K562 (cell line): ENCODE measurements at regions not wholly inside any gene's neighbourhood (a gene's known extent, or its start where the extent isn't known, plus 50 kb on each side); places are given as distances from the start of the nearest gene placed in this dataset.

Experiments used
- ATAC-seq: fragments of 200-7000 bp; cut with Tn5 transposase; 3 replicates; pipeline ENCODE4 v1.9.1; 2020; ENCODE audit warnings: moderate library complexity
- BruUV-seq: library from RNA; stranded (reverse); fragments of 400-500 nt; replicated peaks from 2 replicates; lab custom pipeline; 2021; lab: Mats Ljungman, UMichigan
- CTCF ChIA-PET: fragments of 300-600 bp; formaldehyde crosslinking; extraction: SDS; loops from one replicate; lab custom pipeline; 2021; ENCODE audit warnings: low intra/inter-chr PET ratio; lab: Yijun Ruan, JAX
- POLR2A ChIA-PET: fragments of 300-600, 350-650 bp; sonication (Branson Sonifier 250); formaldehyde crosslinking; extraction: SDS; loops from one replicate; lab custom pipeline; 2021; ENCODE audit warnings: antibody characterized with exemption, inconsistent platforms; lab: Yijun Ruan, JAX
- DNase-seq, 4 experiments: peaks; one replicate each; pipeline versions ENCODE4 v3.0.0 to v3.0.0-alpha.2; 2011 to 2018; ENCODE audit warnings: low spot score in 3 of 4, mixed read lengths in 3 of 4; ENCODE audit errors: extremely low read depth in 1 of 4
- FAIRE-seq: peaks from 2 replicates; lab custom pipeline; 2011; peaks lifted over from hg19 to GRCh38; lab: Jason Lieb, UNC
- H2AFZ ChIP-seq: 2 replicates; pipeline ENCODE4 v1.6.0; 2011; ENCODE audit warnings: low read depth, low read length, control low read depth, inconsistent platforms
- H3K27ac ChIP-seq: fragments of 200-600 bp; 3 replicates; pipeline ENCODE4 v1.8.0; 2011; ENCODE audit warnings: low read depth, mild to moderate bottlenecking, control low read depth, inconsistent platforms, low read length, moderate library complexity, mixed read lengths; ENCODE audit errors: extremely low read depth
- H3K27me3 ChIP-seq, 2 experiments: fragments of 300-600 bp in 1 of 2; 2 replicates in 1 of 2; 3 replicates in 1 of 2; pipeline versions ENCODE4 v1.6.0 to v1.8.0; 2011; ENCODE audit warnings: inconsistent platforms in 2 of 2, low read length in 2 of 2, mild to moderate bottlenecking in 1 of 2, mixed read lengths in 1 of 2, moderate library complexity in 1 of 2; ENCODE audit not compliant: control insufficient read depth in 2 of 2, insufficient read depth in 2 of 2
- H3K36me3 ChIP-seq: fragments of 300-600 bp; 3 replicates; pipeline ENCODE4 v1.8.0; 2011; ENCODE audit warnings: mild to moderate bottlenecking, low read length, inconsistent platforms; ENCODE audit not compliant: control insufficient read depth, insufficient read depth
- H3K4me1 ChIP-seq, 2 experiments: fragments of 200-600 bp in 1 of 2; replicated peaks in 1 of 2; 2 replicates in 1 of 2; 3 replicates in 1 of 2; pipeline versions ENCODE4 v1.5.1 to v1.8.0; 2011; ENCODE audit warnings: inconsistent platforms in 2 of 2, low read length in 2 of 2, mild to moderate bottlenecking in 1 of 2, mixed read lengths in 1 of 2, moderate library complexity in 1 of 2; ENCODE audit not compliant: control insufficient read depth in 2 of 2, insufficient read depth in 2 of 2
- H3K4me2 ChIP-seq: 2 replicates; pipeline ENCODE4 v1.6.1; 2011; ENCODE audit warnings: low read length, control low read depth, inconsistent platforms, mixed read lengths; ENCODE audit not compliant: insufficient read depth
- H3K4me3 ChIP-seq: fragments of 200-600 bp; sonication (generic), shearing (Covaris generic); 2 replicates; pipeline ENCODE4 v1.5.1; 2016; ENCODE audit warnings: control low read depth, inconsistent platforms
- H3K79me2 ChIP-seq: fragments of 200-600 bp; 3 replicates; pipeline ENCODE4 v1.8.0; 2011; ENCODE audit warnings: low read length, inconsistent platforms; ENCODE audit not compliant: control insufficient read depth, insufficient read depth
- H3K9ac ChIP-seq, 2 experiments: 2 replicates each; pipeline versions ENCODE4 v1.6.0 to v1.6.1; 2011; ENCODE audit warnings: low read depth in 2 of 2, low read length in 2 of 2, control low read depth in 1 of 2, inconsistent platforms in 1 of 2, mild to moderate bottlenecking in 1 of 2, mixed read lengths in 1 of 2; ENCODE audit not compliant: insufficient read depth in 1 of 2
- H3K9me1 ChIP-seq: one replicate; pipeline ENCODE4 v1.6.0; 2011; ENCODE audit warnings: inconsistent platforms, mild to moderate bottlenecking, low read length, moderate library complexity; ENCODE audit not compliant: control insufficient read depth, insufficient read depth
- H3K9me3 ChIP-seq: replicated peaks from 2 replicates; pipeline ENCODE4 v1.5.1; 2011; ENCODE audit warnings: low read depth, low read length, inconsistent platforms; ENCODE audit not compliant: control insufficient read depth, insufficient read depth
- H4K20me1 ChIP-seq: replicated peaks from 2 replicates; pipeline ENCODE4 v1.6.1; 2011; ENCODE audit warnings: low read length, inconsistent platforms, mixed read lengths; ENCODE audit not compliant: control insufficient read depth, insufficient read depth
- DPF2 ChIP-seq: fragments of 450-650 bp; IDR thresholded peaks from 2 replicates; pipeline ENCODE4 v1.6.1; 2016
- KDM1A ChIP-seq, 2 experiments: fragments of 450-650 bp; IDR thresholded peaks; 2 replicates each; pipeline ENCODE4 v1.6.1; 2016; ENCODE audit warnings: mild to moderate bottlenecking in 2 of 2
- MEIS2 ChIP-seq: fragments of 450-650 bp; IDR thresholded peaks from 2 replicates; pipeline ENCODE4 v1.6.1; 2014; ENCODE audit warnings: mild to moderate bottlenecking; ENCODE audit not compliant: partially characterized antibody
- SOX6 ChIP-seq: fragments of 450-650 bp; IDR thresholded peaks from 2 replicates; pipeline ENCODE4 v1.6.1; 2014; ENCODE audit warnings: mild to moderate bottlenecking
- SREBF2 ChIP-seq: sonication (generic); formaldehyde crosslinking; IDR thresholded peaks from 2 replicates; pipeline ENCODE4 v1.4.0; 2020; ENCODE audit warnings: mild to moderate bottlenecking, missing genetic modification reagents
- WGBS: fragments of 100-300 bp; shearing (Covaris generic); methylation state at CpG from one replicate; pipeline ENCODE4 v1.1.6; 2016; ENCODE audit warnings: low coverage, mixed read lengths; ENCODE audit not compliant: insufficient coverage; ENCODE audit errors: missing lambda C conversion rate; 5-methylcytosine and 5-hydroxymethylcytosine counted together
- in situ Hi-C: fragments of 300-500 bp; cut with MboI; formaldehyde crosslinking; loops from 4 replicates; pipeline ENCODE4 v1.15.0; 2018; ENCODE audit warnings: inconsistent platforms, mixed read lengths
- intact Hi-C: fragments of 100-400 bp; cut with micrococcal nuclease; formaldehyde crosslinking; loops from 2 replicates; pipeline ENCODE4 v1.14.2; 2022
- TF ChIP-seq, protein P1 (sequence below): fragments of 450-650 bp; IDR thresholded peaks from 2 replicates; pipeline ENCODE4 v1.6.1; 2016
- TF ChIP-seq, protein P2 (sequence below), 2 experiments: IDR thresholded peaks in 1 of 2; conservative IDR thresholded peaks in 1 of 2; 2 replicates each; pipeline ENCODE4 v1.6.1; 2016; ENCODE audit warnings: low read depth in 2 of 2, mild to moderate bottlenecking in 1 of 2, missing compliant biosample characterization in 1 of 2, missing genetic modification characterization in 1 of 2, moderate library complexity in 1 of 2
- TF ChIP-seq, protein P3 (sequence below): sonication (generic); IDR thresholded peaks from 2 replicates; pipeline ENCODE4 v1.6.1; 2016
- TF ChIP-seq, protein P4 (sequence below): sonication (generic); formaldehyde crosslinking; IDR thresholded peaks from 2 replicates; pipeline ENCODE4 v1.8.1; 2023; ENCODE audit warnings: mild to moderate bottlenecking, missing genetic modification reagents

DNA sequence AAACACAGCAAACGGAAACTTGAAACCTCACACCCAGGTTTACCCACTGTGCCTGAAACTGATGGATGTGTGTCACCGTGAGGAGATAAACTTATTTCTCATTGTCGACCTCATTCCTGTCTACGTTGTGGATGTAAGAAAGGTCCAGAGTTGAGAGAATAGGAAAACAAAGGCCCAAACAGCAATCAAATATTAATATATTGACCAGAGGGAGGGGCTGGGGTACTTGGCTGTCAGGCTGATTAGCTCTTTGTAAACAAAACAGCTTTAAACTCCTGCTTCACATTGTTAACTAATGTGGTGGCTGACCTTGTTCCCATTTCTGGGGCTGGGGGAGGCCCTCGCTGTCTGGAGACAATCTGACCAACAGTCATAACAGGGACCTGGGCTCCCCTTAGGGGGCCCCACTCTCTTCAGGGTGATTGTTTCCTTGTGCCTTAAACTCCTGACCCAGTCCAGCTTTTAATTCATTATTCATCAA lies 937.6 kb downstream of the MCTP2 start:
- intact Hi-C loops, result no loop called here
- BruUV-seq, result no TSS peak

More for the DNA sequence above, 937.6 kb downstream of the MCTP2 start:
- Histone ChIP-seq H3K79me2 (no peaks in the 10 kb centered on the region), H2AFZ (peak overlapping the region; percentile 75), H3K27ac (peak overlapping the region; percentile 88), H3K27me3 (no peaks in the 10 kb centered on the region), H3K4me3 (no peak overlapping the region), H3K4me2 (peak overlapping the region; percentile 10), H3K9me1 (no peaks in the 10 kb centered on the region), H3K4me1 (peaks cover 16 to 36% of the 10 kb centered on the region in 2 experiments), H3K9me3 (no peaks in the 10 kb centered on the region), H4K20me1 (no peaks in the 10 kb centered on the region), H3K9ac (peak overlapping the region in 1 of 2 experiments; percentile 72; a peak in 2 of 4 replicates), H3K36me3 (0 out of 3 replicates have a peak, but pooled peaks cover 3% of the 10 kb centered on the region)
- ATAC-seq, result peak; percentile 30
- TF ChIP-seq DPF2 (peak; percentile 31; the same call in 1 of the 2 replicates), KDM1A (IDR thresholded peaks at IDR 0.05) (0 out of 4 replicates have a peak, but pooled peaks of 1 of the 2 experiments have one; percentile 20), MEIS2 (peak; percentile 73), SOX6 (0 out of 2 replicates have a peak, but pooled peaks have one; percentile 19), SREBF2 (no peak)
- TF ChIP-seq, protein P1, sequence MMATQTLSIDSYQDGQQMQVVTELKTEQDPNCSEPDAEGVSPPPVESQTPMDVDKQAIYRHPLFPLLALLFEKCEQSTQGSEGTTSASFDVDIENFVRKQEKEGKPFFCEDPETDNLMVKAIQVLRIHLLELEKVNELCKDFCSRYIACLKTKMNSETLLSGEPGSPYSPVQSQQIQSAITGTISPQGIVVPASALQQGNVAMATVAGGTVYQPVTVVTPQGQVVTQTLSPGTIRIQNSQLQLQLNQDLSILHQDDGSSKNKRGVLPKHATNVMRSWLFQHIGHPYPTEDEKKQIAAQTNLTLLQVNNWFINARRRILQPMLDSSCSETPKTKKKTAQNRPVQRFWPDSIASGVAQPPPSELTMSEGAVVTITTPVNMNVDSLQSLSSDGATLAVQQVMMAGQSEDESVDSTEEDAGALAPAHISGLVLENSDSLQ, result peak; percentile 62
- TF ChIP-seq, protein P2, sequence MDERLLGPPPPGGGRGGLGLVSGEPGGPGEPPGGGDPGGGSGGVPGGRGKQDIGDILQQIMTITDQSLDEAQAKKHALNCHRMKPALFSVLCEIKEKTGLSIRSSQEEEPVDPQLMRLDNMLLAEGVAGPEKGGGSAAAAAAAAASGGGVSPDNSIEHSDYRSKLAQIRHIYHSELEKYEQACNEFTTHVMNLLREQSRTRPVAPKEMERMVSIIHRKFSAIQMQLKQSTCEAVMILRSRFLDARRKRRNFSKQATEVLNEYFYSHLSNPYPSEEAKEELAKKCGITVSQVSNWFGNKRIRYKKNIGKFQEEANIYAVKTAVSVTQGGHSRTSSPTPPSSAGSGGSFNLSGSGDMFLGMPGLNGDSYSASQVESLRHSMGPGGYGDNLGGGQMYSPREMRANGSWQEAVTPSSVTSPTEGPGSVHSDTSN (CRISPR knock-in tag; IDR thresholded peaks at IDR 0.05; ENCODE audit: low read depth), result no peak
- TF ChIP-seq, protein P2 (tag; conservative IDR thresholded peaks at IDR 0.05; ENCODE audit: low read depth), result peak; percentile 43; the same call in 1 of the 2 replicates
- TF ChIP-seq, protein P3, sequence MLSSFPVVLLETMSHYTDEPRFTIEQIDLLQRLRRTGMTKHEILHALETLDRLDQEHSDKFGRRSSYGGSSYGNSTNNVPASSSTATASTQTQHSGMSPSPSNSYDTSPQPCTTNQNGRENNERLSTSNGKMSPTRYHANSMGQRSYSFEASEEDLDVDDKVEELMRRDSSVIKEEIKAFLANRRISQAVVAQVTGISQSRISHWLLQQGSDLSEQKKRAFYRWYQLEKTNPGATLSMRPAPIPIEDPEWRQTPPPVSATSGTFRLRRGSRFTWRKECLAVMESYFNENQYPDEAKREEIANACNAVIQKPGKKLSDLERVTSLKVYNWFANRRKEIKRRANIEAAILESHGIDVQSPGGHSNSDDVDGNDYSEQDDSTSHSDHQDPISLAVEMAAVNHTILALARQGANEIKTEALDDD, result peak; percentile 55; the same call in 1 of the 2 replicates
- TF ChIP-seq, protein P4, sequence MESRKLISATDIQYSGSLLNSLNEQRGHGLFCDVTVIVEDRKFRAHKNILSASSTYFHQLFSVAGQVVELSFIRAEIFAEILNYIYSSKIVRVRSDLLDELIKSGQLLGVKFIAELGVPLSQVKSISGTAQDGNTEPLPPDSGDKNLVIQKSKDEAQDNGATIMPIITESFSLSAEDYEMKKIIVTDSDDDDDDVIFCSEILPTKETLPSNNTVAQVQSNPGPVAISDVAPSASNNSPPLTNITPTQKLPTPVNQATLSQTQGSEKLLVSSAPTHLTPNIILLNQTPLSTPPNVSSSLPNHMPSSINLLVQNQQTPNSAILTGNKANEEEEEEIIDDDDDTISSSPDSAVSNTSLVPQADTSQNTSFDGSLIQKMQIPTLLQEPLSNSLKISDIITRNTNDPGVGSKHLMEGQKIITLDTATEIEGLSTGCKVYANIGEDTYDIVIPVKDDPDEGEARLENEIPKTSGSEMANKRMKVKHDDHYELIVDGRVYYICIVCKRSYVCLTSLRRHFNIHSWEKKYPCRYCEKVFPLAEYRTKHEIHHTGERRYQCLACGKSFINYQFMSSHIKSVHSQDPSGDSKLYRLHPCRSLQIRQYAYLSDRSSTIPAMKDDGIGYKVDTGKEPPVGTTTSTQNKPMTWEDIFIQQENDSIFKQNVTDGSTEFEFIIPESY, result no peak
- ChIA-PET POLR2A (interaction anchor here (1.6 kb wide), 1 partner anchor 28 kb away, joined by 3 read pairs; no protein-coding TSS in a partner anchor), CTCF (no interaction called here)
- in situ Hi-C loops, result no loop called here
- 10% methylated on average over 5 of the region's 5 CpGs for WGBS
- peak in 3 of 4 experiments; percentile 11 to 53 (median 18) for DNase-seq
- no peak for FAIRE-seq
